Kidney (tissue), 13 donors: ENCODE measurements at regions not wholly inside any gene's neighbourhood (a gene's known extent, or its start where the extent isn't known, plus 50 kb on each side); places are given as distances from the start of the nearest gene placed in this dataset.

ENCODE experiments used
- DNase-seq, 5 donors: peaks; one replicate each; pipeline ENCODE4 v3.0.0-alpha.2; 2013 to 2020
- FAIRE-seq: peaks from 2 replicates; lab custom pipeline; 2012; peaks lifted over from hg19 to GRCh38; lab: Jason Lieb, UNC
- H3K27ac ChIP-seq, 2 donors: one replicate each; pipeline ENCODE4 v1.7.0; 2013; ENCODE audit warnings: low read depth in 2 of 2, low read length in 2 of 2, inconsistent platforms in 1 of 2
- H3K27me3 ChIP-seq: one replicate; pipeline ENCODE4 v1.7.1; 2013; ENCODE audit warnings: low read length, inconsistent platforms; ENCODE audit not compliant: control insufficient read depth, insufficient read depth
- H3K36me3 ChIP-seq, 3 donors: one replicate each; pipeline versions ENCODE4 v1.7.0 to v1.7.1; 2013; ENCODE audit warnings: low read length in 3 of 3, control low read depth in 1 of 3, inconsistent platforms in 1 of 3; ENCODE audit not compliant: insufficient read depth in 3 of 3, control insufficient read depth in 2 of 3
- H3K4me1 ChIP-seq, 3 donors: one replicate each; pipeline versions ENCODE4 v1.7.0 to v1.7.1; 2013; ENCODE audit warnings: low read length in 3 of 3, inconsistent platforms in 1 of 3, low read depth in 1 of 3; ENCODE audit not compliant: control insufficient read depth in 2 of 3, insufficient read depth in 2 of 3
- H3K4me3 ChIP-seq, 3 donors: one replicate each; pipeline versions ENCODE4 v1.7.0 to v1.8.1; 2013; ENCODE audit warnings: low read length in 3 of 3, control low read depth in 1 of 3, inconsistent platforms in 1 of 3
- H3K9ac ChIP-seq, 3 donors: one replicate each; pipeline versions ENCODE4 v1.7.0 to v1.7.1; 2013; ENCODE audit warnings: low read length in 3 of 3, control low read depth in 1 of 3, inconsistent platforms in 1 of 3
- H3K9me3 ChIP-seq, 3 donors: one replicate each; pipeline versions ENCODE4 v1.7.0 to v1.7.1; 2013; ENCODE audit warnings: low read length in 3 of 3, control low read depth in 1 of 3, inconsistent platforms in 1 of 3; ENCODE audit not compliant: control insufficient read depth in 2 of 3, insufficient read depth in 1 of 3
- CTCF ChIP-seq: IDR thresholded peaks from 3 replicates; pipeline ENCODE4 v1.5.1; 2012; ENCODE audit warnings: mild to moderate bottlenecking, moderate library complexity, borderline replicate concordance; ENCODE audit not compliant: insufficient read depth; ENCODE audit errors: extremely low read depth
- intact Hi-C: fragments of 100-400 bp; cut with DNase I; formaldehyde crosslinking; loops from one replicate; pipeline ENCODE4 v1.11.1; 2022
- donor health status: control.
- donor health status: control.
- donor health status: control.
- donor health status: control.
- donor health status: control.
- donor health status: DM: yes; HTN: yes; CAD: no.
- donor health status: Normal renal cell carcinoma (clear cell type).

GRCh38 chrX:38991656-38992440 is 190.6 kb downstream of the MID1IP1 start:
- no peak for FAIRE-seq
- no peak for DNase-seq
- H3K27me3 ChIP-seq: peaks cover 2% of the 10 kb centered on the region
- no peak overlapping the region for H3K4me3 ChIP-seq
- intact Hi-C loops: no loop called here
- H3K27ac ChIP-seq: no peak overlapping the region
- H3K9me3 ChIP-seq: no peaks in the 10 kb centered on the region
- no peaks in the 10 kb centered on the region for H3K4me1 ChIP-seq
- H3K9ac ChIP-seq: no peak overlapping the region
- TF ChIP-seq CTCF: no peak
- no peaks in the 10 kb centered on the region for H3K36me3 ChIP-seq

- H3K27me3 ChIP-seq: peaks cover 2% of the 10 kb centered on the region
- intact Hi-C loops: no loop called here
- FAIRE-seq: no peak
- H3K9ac ChIP-seq: no peak overlapping the region
- no peaks in the 10 kb centered on the region for H3K36me3 ChIP-seq
- no peak for TF ChIP-seq CTCF
- H3K4me3 ChIP-seq: no peak overlapping the region
- H3K9me3 ChIP-seq: no peaks in the 10 kb centered on the region
- H3K4me1 ChIP-seq: no peaks in the 10 kb centered on the region
- H3K27ac ChIP-seq: no peak overlapping the region
- no peak for DNase-seq
Observed at GRCh38 chrX:38992441-38993096, 191.3 kb downstream of the MID1IP1 start.

GRCh38 chrX:38993500-38993899 is 192.2 kb downstream of the MID1IP1 start:
- no peaks in the 10 kb centered on the region for H3K4me1 ChIP-seq
- no peaks in the 10 kb centered on the region for H3K9me3 ChIP-seq
- no peak for DNase-seq
- intact Hi-C loops: no loop called here
- no peak for TF ChIP-seq CTCF
- H3K9ac ChIP-seq: no peak overlapping the region
- no peak overlapping the region for H3K27ac ChIP-seq
- H3K27me3 ChIP-seq: peaks cover 2% of the 10 kb centered on the region
- no peak overlapping the region for H3K4me3 ChIP-seq
- FAIRE-seq: no peak
- no peaks in the 10 kb centered on the region for H3K36me3 ChIP-seq
